NT2/D1 (cell line): ENCODE measurements at regions not wholly inside any gene's neighbourhood (a gene's known extent, or its start where the extent isn't known, plus 50 kb on each side); places are given as distances from the start of the nearest gene placed in this dataset.
"Not testable (repeated sequence)": the region's sequence is repeated elsewhere in the genome, so short reads cannot be mapped to it uniquely, and the experiment has no call there.

Source experiments
- SUZ12 ChIP-seq: IDR thresholded peaks from 2 replicates; pipeline ENCODE4 v1.6.1; 2011; ENCODE audit not compliant: insufficient read length, insufficient read depth; ENCODE audit errors: extremely low read depth
- YY1 ChIP-seq: IDR thresholded peaks from 2 replicates; pipeline ENCODE4 v1.6.1; 2011; ENCODE audit not compliant: insufficient read length, insufficient read depth
- ZNF274 ChIP-seq: IDR thresholded peaks from 2 replicates; pipeline ENCODE4 v1.6.1; 2011; ENCODE audit warnings: mild to moderate bottlenecking, low read depth, low read length

- not testable (repeated sequence) for TF ChIP-seq YY1, ZNF274, SUZ12
These were observed 111.2 kb downstream of the MTX3 start for GRCh38 chr5:79879880-79880279.
